Hippocampal formation (tissue), 2 donors: ENCODE measurements at regions not wholly inside any gene's neighbourhood (a gene's known extent, or its start where the extent isn't known, plus 50 kb on each side); places are given as distances from the start of the nearest gene placed in this dataset.
"Not testable (repeated sequence)": the region's sequence is repeated elsewhere in the genome, so short reads cannot be mapped to it uniquely, and the experiment has no call there.

Experiments used
- DNase-seq, 2 donors: peaks; one replicate each; lab custom pipeline; 2025; lab: John Stamatoyannopoulos, UW

- DNase-seq, result no peak
Measured at GRCh38 chr7:119999738-120000475, 273.1 kb upstream of the KCND2 start.

GRCh38 chr7:120005720-120006119 lies 267.3 kb upstream of the KCND2 start:
- DNase-seq, result no peak

GRCh38 chr7:120014301-120014700 lies 258.7 kb upstream of the KCND2 start:
- DNase-seq, result not testable (repeated sequence)

GRCh38 chr7:120014925-120015465 lies 258.0 kb upstream of the KCND2 start:
- DNase-seq, result no peak

GRCh38 chr7:120021085-120021484 lies 251.9 kb upstream of the KCND2 start:
- DNase-seq, result no peak

GRCh38 chr7:120023494-120024167 lies 249.3 kb upstream of the KCND2 start:
- DNase-seq, result no peak

GRCh38 chr7:120028636-120029035 lies 244.3 kb upstream of the KCND2 start:
- DNase-seq, result no peak

GRCh38 chr7:120030876-120031275 lies 242.1 kb upstream of the KCND2 start:
- DNase-seq, result no peak

- peak in 1 of 2 donors; percentile 2 for DNase-seq
Measured at GRCh38 chr7:120033114-120033513, 239.9 kb upstream of the KCND2 start.

- no peak for DNase-seq
Measured at GRCh38 chr7:120039138-120039537, 233.8 kb upstream of the KCND2 start.

- DNase-seq, result no peak
Measured at GRCh38 chr7:120041798-120042197, 231.2 kb upstream of the KCND2 start.

GRCh38 chr7:120043250-120043649 lies 229.7 kb upstream of the KCND2 start:
- DNase-seq, result no peak

GRCh38 chr7:120052884-120053382 lies 220.0 kb upstream of the KCND2 start:
- DNase-seq, result no peak

GRCh38 chr7:120053390-120053961 lies 219.5 kb upstream of the KCND2 start:
- no peak for DNase-seq

GRCh38 chr7:120054376-120055100 lies 218.4 kb upstream of the KCND2 start:
- DNase-seq, result no peak

GRCh38 chr7:120055300-120055699 lies 217.7 kb upstream of the KCND2 start:
- no peak for DNase-seq

- no peak for DNase-seq
Measured at GRCh38 chr7:120056227-120056626, 216.7 kb upstream of the KCND2 start.

GRCh38 chr7:120059641-120060040 lies 213.3 kb upstream of the KCND2 start:
- DNase-seq, result no peak

GRCh38 chr7:120060281-120060680 lies 212.7 kb upstream of the KCND2 start:
- no peak for DNase-seq

- no peak for DNase-seq
Measured at GRCh38 chr7:120060875-120061274, 212.1 kb upstream of the KCND2 start.

GRCh38 chr7:120064565-120064964 lies 208.4 kb upstream of the KCND2 start:
- peak in 1 of 2 donors; percentile 18 for DNase-seq

GRCh38 chr7:120066898-120067297 lies 206.1 kb upstream of the KCND2 start:
- DNase-seq, result not testable (repeated sequence)
